Effector memory CD4-positive, alpha-beta T cell (primary cell): ENCODE measurements at regions not wholly inside any gene's neighbourhood (a gene's known extent, or its start where the extent isn't known, plus 50 kb on each side); places are given as distances from the start of the nearest gene placed in this dataset.

Experiments
- DNase-seq, 3 donors: peaks; one replicate each; pipeline ENCODE4 v3.0.0-alpha.2; 2020
- H3K27ac ChIP-seq: 2 replicates; pipeline ENCODE4 v1.7.0; 2013; ENCODE audit warnings: mild to moderate bottlenecking, low read length, moderate library complexity; ENCODE audit not compliant: insufficient read depth, poor library complexity, severe bottlenecking
- H3K27me3 ChIP-seq: replicated peaks from 2 replicates; pipeline ENCODE4 v1.7.0; 2013; ENCODE audit warnings: mild to moderate bottlenecking, low read length; ENCODE audit not compliant: insufficient read depth, control insufficient read depth, poor library complexity, severe bottlenecking
- H3K36me3 ChIP-seq: 2 replicates; pipeline ENCODE4 v1.7.0; 2013; ENCODE audit warnings: mild to moderate bottlenecking, low read length, moderate library complexity; ENCODE audit not compliant: control insufficient read depth, insufficient read depth
- H3K4me1 ChIP-seq: 2 replicates; pipeline ENCODE4 v1.7.0; 2013; ENCODE audit warnings: low read length, mild to moderate bottlenecking; ENCODE audit not compliant: control insufficient read depth, insufficient read depth, poor library complexity, severe bottlenecking
- H3K4me3 ChIP-seq: 2 replicates; pipeline ENCODE4 v1.7.0; 2013; ENCODE audit warnings: low read length, low read depth, mild to moderate bottlenecking; ENCODE audit not compliant: insufficient read depth, poor library complexity, severe bottlenecking
- H3K9me3 ChIP-seq: 2 replicates; pipeline ENCODE4 v1.7.0; 2013; ENCODE audit warnings: mild to moderate bottlenecking, low read length, moderate library complexity; ENCODE audit not compliant: control insufficient read depth

DNA sequence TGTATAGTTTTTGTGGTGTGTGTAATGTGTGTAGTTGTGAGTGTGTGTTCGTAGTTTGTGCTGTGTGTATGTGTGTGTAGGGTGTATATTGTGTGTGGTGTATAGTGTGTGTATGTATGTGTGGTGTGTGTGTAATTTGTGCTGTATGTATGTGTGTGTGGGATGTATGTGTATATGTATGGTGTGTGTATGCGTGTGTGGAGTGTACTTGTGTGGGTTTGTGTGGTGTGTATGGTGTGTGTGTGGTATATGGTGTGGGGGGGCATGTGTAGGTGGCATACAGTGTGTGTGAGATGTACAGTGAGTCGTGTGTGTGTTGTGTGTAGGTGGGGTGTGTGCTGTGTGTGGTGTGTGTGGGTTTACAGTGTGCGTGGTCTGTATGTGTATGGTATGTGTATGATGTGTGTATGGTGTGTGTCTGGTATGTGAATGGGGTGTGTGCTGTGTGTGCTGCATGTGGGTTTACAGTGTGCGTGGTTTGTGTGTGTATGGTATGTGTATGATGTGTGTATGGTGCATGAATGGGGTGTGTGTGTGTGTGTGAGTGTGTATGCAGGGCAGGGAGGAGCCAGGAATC, 125.2 kb downstream of the GADD45G start:
- no peak for DNase-seq
- H3K4me3 ChIP-seq: no peak overlapping the region
- no peak overlapping the region for H3K27ac ChIP-seq
- H3K36me3 ChIP-seq: no peaks in the 10 kb centered on the region
- H3K4me1 ChIP-seq: peaks cover 3% of the 10 kb centered on the region
- H3K9me3 ChIP-seq: no peaks in the 10 kb centered on the region
- H3K27me3 ChIP-seq: no peaks in the 10 kb centered on the region

DNA sequence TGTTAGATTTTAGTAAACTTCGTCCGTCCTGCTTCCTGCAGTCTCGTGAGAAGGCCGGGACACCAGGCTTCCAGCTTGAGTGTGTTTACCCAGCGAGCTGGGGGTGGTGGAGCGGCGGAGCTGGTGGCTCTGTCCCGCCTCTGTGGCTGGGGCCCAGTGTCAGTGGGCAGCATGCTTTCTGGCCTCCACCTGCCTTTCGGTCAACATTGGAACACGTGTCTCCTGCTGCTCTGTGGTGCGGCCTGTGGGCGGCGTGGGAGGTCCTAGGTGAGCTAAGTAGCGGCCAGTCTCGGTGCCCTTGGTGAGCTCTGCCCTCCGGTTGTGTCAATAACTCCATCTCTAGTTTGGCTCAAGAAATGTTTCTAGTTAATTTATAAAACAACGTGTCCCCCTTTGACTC, 125.9 kb downstream of the GADD45G start:
- H3K9me3 ChIP-seq: no peaks in the 10 kb centered on the region
- H3K4me3 ChIP-seq: no peak overlapping the region
- no peaks in the 10 kb centered on the region for H3K27me3 ChIP-seq
- H3K4me1 ChIP-seq: peaks cover 3% of the 10 kb centered on the region
- no peaks in the 10 kb centered on the region for H3K36me3 ChIP-seq
- no peak overlapping the region for H3K27ac ChIP-seq
- DNase-seq: no peak

DNA sequence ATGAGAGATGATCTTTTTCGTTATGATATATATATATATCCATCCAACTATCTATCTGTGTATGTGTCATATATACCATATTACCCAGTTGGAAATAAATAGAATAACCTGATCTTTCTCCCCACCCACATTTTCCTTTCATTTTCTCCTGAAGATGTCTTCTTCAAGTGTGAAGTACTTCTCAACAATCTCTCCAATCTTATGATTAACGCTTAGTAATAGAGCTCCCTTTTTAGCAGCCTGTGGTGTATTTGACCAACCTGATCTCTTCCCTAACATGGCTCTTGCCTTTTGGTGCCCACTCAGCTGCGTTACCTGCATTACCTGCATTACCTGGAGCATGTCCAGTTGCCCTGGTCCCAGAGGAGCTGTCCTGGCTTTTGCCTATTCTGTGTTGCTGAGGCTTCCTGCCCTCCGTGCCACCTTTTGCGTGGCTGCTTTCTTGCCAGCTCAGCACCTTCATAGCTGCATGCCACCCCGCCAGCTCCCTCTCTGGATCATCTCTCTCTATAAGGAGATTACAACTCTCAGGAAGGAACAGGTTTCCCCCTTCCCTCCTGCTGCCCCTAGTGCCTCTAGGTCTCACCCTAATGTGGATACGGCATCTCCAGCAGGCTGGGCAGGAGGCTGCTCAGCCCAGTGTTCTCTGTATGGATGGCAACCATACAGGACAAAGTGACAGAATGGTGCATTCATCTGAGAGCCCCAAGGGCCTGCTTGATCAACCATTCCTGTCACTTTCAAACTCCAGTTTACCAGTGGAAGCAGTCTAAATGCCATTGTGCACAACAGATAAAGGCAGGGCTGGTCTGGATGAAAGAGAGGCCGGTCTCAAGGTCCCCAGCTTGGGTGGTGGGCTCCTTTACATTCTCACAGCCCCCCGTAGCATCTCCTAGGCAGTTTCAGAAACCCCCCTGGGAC, 126.7 kb downstream of the GADD45G start:
- H3K4me1 ChIP-seq: peaks cover 3% of the 10 kb centered on the region
- H3K27ac ChIP-seq: no peak overlapping the region
- no peaks in the 10 kb centered on the region for H3K9me3 ChIP-seq
- no peaks in the 10 kb centered on the region for H3K36me3 ChIP-seq
- no peaks in the 10 kb centered on the region for H3K27me3 ChIP-seq
- no peak overlapping the region for H3K4me3 ChIP-seq
- DNase-seq: no peak

DNA sequence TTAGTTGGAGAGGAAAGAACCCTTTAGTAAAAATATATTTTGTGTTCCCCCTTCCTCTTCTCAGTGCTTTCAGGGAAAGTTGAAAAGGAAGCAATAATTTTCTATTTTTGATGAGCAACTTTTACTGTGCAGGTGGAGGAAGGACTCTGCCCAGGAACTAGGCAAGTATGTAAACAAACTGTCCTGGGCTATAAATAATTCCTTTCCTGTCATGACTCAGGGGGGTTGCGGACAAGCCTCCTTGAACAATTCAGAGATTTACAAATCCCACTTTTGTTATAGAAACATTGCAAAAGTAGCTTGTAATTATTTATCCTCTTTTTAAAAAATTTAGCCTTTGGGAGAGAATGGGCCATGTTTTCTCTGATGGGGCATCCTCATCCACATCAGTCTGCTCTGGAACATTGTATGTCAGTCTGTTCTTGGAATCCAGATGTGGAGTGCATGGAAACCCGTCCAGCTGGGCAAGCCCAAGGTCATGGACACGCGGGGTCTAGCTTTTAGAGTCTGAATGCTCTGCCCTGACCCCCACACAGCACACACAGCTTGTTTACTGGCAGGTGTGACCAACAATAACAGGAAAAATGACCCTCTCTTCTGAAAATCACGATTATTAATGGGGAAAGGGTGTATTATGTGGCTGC, 127.6 kb downstream of the GADD45G start:
- Histone ChIP-seq H3K4me3 (no peak overlapping the region), H3K27ac (no peak overlapping the region), H3K4me1 (peaks cover 3% of the 10 kb centered on the region), H3K9me3 (no peaks in the 10 kb centered on the region), H3K27me3 (no peaks in the 10 kb centered on the region), H3K36me3 (no peaks in the 10 kb centered on the region)
- no peak for DNase-seq

DNA sequence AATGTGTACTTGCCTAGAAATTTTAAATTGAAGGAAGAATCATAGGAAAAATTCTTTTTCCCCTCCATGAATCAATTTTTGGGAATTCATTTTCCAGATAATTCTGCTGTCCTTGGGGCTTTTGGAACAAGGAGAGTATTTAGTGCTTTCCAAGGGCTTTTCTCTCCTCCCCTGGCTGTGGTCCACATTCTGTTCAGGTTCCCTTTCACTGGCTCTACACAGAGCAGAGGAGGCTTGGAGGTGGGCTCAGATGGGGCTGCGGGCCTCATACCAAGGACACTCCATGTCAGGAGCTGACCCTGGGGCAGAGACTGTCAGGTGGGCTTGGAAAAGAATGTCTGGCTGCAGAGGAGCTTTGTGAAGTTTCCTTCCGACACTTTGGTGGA, 128.1 kb downstream of the GADD45G start:
- Histone ChIP-seq H3K36me3 (no peaks in the 10 kb centered on the region), H3K4me3 (no peak overlapping the region), H3K27me3 (no peaks in the 10 kb centered on the region), H3K9me3 (no peaks in the 10 kb centered on the region), H3K4me1 (peaks cover 3% of the 10 kb centered on the region), H3K27ac (no peak overlapping the region)
- no peak for DNase-seq

DNA sequence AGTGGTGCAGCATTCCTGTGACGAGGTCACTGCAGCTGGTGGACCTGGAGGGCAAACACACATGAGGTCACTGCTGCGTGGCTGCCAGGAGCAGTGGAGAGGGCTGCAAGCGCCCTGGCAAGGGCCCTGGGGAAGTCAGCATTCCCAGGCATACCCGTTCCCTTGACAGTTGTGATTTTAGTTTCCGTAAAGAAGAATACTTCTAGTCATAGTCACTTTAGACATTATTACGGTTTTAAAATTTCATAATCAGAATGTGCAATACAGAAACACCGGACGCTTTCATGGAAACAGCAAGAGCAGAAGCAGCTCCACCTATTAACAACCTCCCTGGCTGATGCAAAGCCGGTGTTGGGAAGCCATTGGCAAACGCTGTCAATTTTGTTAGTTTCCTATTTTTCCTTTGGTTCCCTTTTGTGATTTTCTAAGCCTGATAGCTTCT, 129.8 kb downstream of the GADD45G start:
- DNase-seq: no peak
- Histone ChIP-seq H3K4me3 (no peak overlapping the region), H3K27ac (no peak overlapping the region), H3K36me3 (no peaks in the 10 kb centered on the region), H3K4me1 (peaks cover 7% of the 10 kb centered on the region), H3K27me3 (no peaks in the 10 kb centered on the region), H3K9me3 (no peaks in the 10 kb centered on the region)

DNA sequence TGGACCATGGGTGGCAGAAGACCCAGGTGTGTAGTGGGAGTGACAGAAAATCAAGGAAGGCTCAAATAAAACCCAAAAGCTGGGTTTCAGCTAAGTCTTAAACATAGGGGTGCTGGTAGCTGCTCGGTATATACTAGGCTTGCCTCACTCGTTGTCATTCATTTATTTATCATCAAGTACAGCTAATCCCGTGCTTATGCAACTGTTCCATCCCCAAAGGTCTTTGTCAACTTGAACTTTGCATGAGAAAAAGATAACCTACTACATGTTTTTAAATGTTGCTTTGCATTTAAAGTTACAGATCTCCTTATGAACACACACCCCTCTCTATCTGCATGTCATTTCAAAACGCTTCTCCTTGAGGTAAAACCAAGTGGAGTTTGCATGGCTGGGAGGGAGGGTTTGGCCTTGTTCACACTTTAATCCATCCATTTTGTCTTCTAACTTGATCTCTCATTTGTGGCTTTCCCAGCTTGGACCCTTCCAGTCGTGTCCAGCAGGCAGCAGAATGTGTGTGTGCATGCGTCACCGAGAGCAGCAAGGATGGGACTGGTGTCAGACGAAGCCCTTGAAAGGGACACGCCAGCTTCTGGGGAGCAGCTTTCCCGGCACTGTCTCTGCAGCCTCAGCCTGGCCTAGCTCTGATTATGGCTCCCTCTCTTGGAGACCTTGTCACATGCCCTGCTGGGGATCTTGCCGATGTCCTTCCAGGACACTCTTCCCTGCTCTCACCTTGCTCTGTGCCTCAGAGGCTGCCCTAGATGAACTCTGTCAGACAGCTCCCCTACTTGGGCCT, 133.5 kb downstream of the GADD45G start:
- Histone ChIP-seq H3K27me3 (no peaks in the 10 kb centered on the region), H3K27ac (no peak overlapping the region), H3K4me3 (no peak overlapping the region), H3K36me3 (no peaks in the 10 kb centered on the region), H3K9me3 (no peaks in the 10 kb centered on the region), H3K4me1 (peaks cover 40% of the 10 kb centered on the region)
- no peak for DNase-seq

DNA sequence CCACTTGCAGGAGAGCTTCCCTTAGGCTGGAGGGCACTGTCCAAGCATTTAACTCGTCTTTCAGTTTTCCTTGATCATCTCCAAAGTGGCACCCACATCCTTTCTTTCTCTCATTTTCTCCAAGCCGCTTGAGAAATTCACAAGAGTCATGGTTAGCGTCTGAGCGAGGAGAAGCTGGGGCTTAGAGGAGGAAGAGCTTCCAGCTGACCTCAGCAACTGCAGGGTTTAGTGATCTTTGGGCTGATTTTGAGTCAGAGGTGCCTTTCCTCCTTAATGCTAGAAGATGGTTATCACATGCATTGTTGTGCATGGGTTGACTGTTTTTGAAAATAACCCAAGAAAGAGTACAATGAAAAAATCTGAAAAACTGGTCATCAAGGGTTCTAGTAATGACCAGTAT, 134.7 kb downstream of the GADD45G start:
- Histone ChIP-seq H3K9me3 (no peaks in the 10 kb centered on the region), H3K4me1 (peaks cover 51% of the 10 kb centered on the region), H3K27me3 (no peaks in the 10 kb centered on the region), H3K27ac (no peak overlapping the region), H3K36me3 (no peaks in the 10 kb centered on the region), H3K4me3 (no peak overlapping the region)
- no peak for DNase-seq

DNA sequence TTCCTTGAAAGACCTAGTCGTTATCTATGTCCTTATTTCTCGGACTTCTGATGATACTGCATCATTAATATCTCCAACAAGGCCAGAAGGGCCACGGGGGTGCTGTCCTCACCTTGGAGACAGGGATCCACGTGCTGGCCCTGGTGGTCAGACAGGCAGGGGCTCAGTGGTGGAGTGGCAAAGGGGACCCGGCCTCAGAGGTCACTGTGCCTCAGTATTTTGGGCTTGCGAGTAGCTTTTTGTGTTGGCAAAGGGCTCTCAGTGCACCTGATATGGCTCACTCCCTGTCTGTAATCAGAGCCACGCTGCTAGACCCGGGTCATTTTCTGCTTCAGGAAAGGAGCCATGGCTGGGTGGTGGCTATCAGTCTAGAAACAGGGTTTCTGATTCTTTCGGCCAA, 135.1 kb downstream of the GADD45G start:
- no peak for DNase-seq
- H3K36me3 ChIP-seq: no peaks in the 10 kb centered on the region
- peaks cover 55% of the 10 kb centered on the region for H3K4me1 ChIP-seq
- H3K4me3 ChIP-seq: peak overlapping the region; percentile 19
- H3K9me3 ChIP-seq: no peaks in the 10 kb centered on the region
- no peak overlapping the region for H3K27ac ChIP-seq
- no peaks in the 10 kb centered on the region for H3K27me3 ChIP-seq
